ENCODE measurements at regions not wholly inside any gene's neighbourhood (a gene's known extent, or its start where the extent isn't known, plus 50 kb on each side); places are given as distances from the start of the nearest gene placed in this dataset.
"Not testable (repeated sequence)": the region's sequence is repeated elsewhere in the genome, so short reads cannot be mapped to it uniquely, and the experiment has no call there.

GRCh38 chr18:65671621-65672415 is 79.0 kb upstream of the CDH7 start:
- FAIRE-seq (no peak), DNase-seq (ENCODE audit: low spot score in 2 of 2) (no peak)

- DNase-seq (ENCODE audit: low spot score in 2 of 2): not testable (repeated sequence)
- FAIRE-seq: peak; percentile 96
Measured at GRCh38 chr18:65670145-65670544, 80.7 kb upstream of the CDH7 start.

- DNase-seq (ENCODE audit: low spot score in 2 of 2) (no peak), FAIRE-seq (no peak)
Measured at GRCh38 chr18:65661391-65661790, 89.4 kb upstream of the CDH7 start.

GRCh38 chr18:65659912-65660311 is 90.9 kb upstream of the CDH7 start:
- no peak for FAIRE-seq

GRCh38 chr18:65659312-65659711 is 91.5 kb upstream of the CDH7 start:
- no peak for DNase-seq (ENCODE audit: low spot score in 2 of 2)

More at GRCh38 chr18:65659912-65660311, 90.9 kb upstream of the CDH7 start:
- no peak for DNase-seq (ENCODE audit: low spot score in 2 of 2)

GRCh38 chr18:65651192-65651591 is 99.6 kb upstream of the CDH7 start:
- DNase-seq (ENCODE audit: low spot score in 2 of 2): no peak
- no peak for FAIRE-seq

More at GRCh38 chr18:65659312-65659711, 91.5 kb upstream of the CDH7 start:
- FAIRE-seq: no peak

GRCh38 chr18:65632236-65632635 is 118.6 kb upstream of the CDH7 start:
- FAIRE-seq (no peak), DNase-seq (ENCODE audit: low spot score in 2 of 2) (no peak)

GRCh38 chr18:65631766-65632165 is 119.0 kb upstream of the CDH7 start:
- no peak for FAIRE-seq
- DNase-seq (ENCODE audit: low spot score in 2 of 2): no peak

- no peak for FAIRE-seq
Measured at GRCh38 chr18:65628390-65628789, 122.4 kb upstream of the CDH7 start.

GRCh38 chr18:65623676-65624075 is 127.1 kb upstream of the CDH7 start:
- DNase-seq (ENCODE audit: low spot score in 2 of 2) (no peak), FAIRE-seq (no peak)

More at GRCh38 chr18:65628390-65628789, 122.4 kb upstream of the CDH7 start:
- no peak for DNase-seq (ENCODE audit: low spot score in 2 of 2)

- FAIRE-seq (no peak), DNase-seq (ENCODE audit: low spot score in 2 of 2) (no peak)
Measured at GRCh38 chr18:65622436-65622835, 128.4 kb upstream of the CDH7 start.

- FAIRE-seq (no peak), DNase-seq (ENCODE audit: low spot score in 2 of 2) (no peak)
Measured at GRCh38 chr18:65620076-65620696, 130.6 kb upstream of the CDH7 start.

- FAIRE-seq (no peak), DNase-seq (ENCODE audit: low spot score in 2 of 2) (no peak)
Measured at GRCh38 chr18:65610939-65611338, 139.9 kb upstream of the CDH7 start.

GRCh38 chr18:65608471-65608870 is 142.3 kb upstream of the CDH7 start:
- no peak for FAIRE-seq
- no peak for DNase-seq (ENCODE audit: low spot score in 2 of 2)

- no peak for FAIRE-seq
- DNase-seq (ENCODE audit: low spot score in 2 of 2): no peak
Measured at GRCh38 chr18:65607161-65607560, 143.7 kb upstream of the CDH7 start.

- no peak for DNase-seq (ENCODE audit: low spot score in 2 of 2)
- no peak for FAIRE-seq
Measured at GRCh38 chr18:65606551-65607130, 144.2 kb upstream of the CDH7 start.

GRCh38 chr18:65605352-65605751 is 145.5 kb upstream of the CDH7 start:
- FAIRE-seq; DNase-seq (ENCODE audit: low spot score in 2 of 2): not testable (repeated sequence)

GRCh38 chr18:65601775-65602174 is 149.0 kb upstream of the CDH7 start:
- DNase-seq (ENCODE audit: low spot score in 2 of 2) (no peak), FAIRE-seq (no peak)

GRCh38 chr18:65592435-65592834 is 158.4 kb upstream of the CDH7 start:
- FAIRE-seq: no peak
- no peak for DNase-seq (ENCODE audit: low spot score in 2 of 2)

- FAIRE-seq (no peak), DNase-seq (ENCODE audit: low spot score in 2 of 2) (no peak)
Measured at GRCh38 chr18:65587491-65587890, 163.3 kb upstream of the CDH7 start.

GRCh38 chr18:65582094-65582493 is 168.7 kb upstream of the CDH7 start:
- FAIRE-seq: peak; percentile 80

GRCh38 chr18:65568866-65569265 is 181.9 kb upstream of the CDH7 start:
- no peak for FAIRE-seq

More at GRCh38 chr18:65582094-65582493, 168.7 kb upstream of the CDH7 start:
- DNase-seq (ENCODE audit: low spot score in 2 of 2): not testable (repeated sequence)

More at GRCh38 chr18:65568866-65569265, 181.9 kb upstream of the CDH7 start:
- no peak for DNase-seq (ENCODE audit: low spot score in 2 of 2)
